ENCODE measurements at regions not wholly inside any gene's neighbourhood (a gene's known extent, or its start where the extent isn't known, plus 50 kb on each side); places are given as distances from the start of the nearest gene placed in this dataset.

DNA sequence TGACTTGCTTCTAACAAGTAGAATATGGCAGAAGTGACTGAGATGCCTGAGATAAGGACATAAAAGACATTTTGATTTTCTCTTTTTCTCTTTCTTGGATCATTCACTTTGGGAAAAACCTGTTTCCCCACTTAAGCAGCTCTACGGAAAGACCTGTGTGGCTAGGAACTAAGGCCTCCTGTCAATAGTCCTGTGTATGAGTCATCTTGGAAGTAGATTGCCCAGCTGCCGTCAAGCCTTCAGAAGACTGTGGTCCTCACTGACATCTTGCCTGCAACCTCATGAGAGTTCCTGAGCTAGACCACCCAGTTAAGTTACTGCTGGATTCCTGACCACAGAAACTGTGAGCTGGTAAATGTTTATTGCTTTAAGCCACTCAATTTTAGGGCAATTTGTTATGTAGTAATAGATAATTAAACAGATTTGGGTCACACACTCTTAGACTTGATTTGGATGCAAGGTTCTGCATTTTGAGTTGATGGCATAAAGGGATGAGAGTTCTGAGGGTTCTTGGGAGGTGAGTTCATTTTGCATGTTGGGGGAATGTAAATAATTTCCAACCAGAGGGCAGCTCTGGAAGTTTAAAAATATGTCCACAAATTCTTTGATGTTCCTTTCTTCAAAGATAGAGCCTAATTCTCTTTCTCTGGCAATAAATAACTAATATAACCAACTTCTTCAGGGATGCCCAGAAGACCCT is 229.2 kb downstream of the SQOR start:
- ATAC-seq (ENCODE audit: low read depth) = no peak
- no peak overlapping the region for H3K14ac ChIP-seq (replicated peaks; ENCODE audit: low read depth, low read length)
- H2BK20ac ChIP-seq (ENCODE audit: low read depth, low read length) = no peak overlapping the region
- H4K5ac ChIP-seq (ENCODE audit: low read depth, low read length) = no peak overlapping the region
- no peak overlapping the region for H3K4me3 ChIP-seq (ENCODE audit: insufficient read depth, low read depth, low read length)
- intact Hi-C loops (cut with micrococcal nuclease) = no loop called here
- H3K56ac ChIP-seq (ENCODE audit: extremely low read depth, insufficient read depth, low read length) = no peak overlapping the region
- no peak overlapping the region for H3K9ac ChIP-seq (ENCODE audit: low read depth, low read length)
- no peaks in the 10 kb centered on the region for H3K4me1 ChIP-seq (ENCODE audit: control insufficient read depth, insufficient read depth, low read length)
- H2AK9ac ChIP-seq (replicated peaks; ENCODE audit: low read depth, low read length, poor library complexity) = no peak overlapping the region
- dilution Hi-C loops (cut with HindIII; ENCODE audit: low sequenced_read_pairs, unreplicated experiment) = no loop called here
- in situ Hi-C loops (cut with MboI; ENCODE audit: low sequenced_read_pairs) = no loop called here
- no peak overlapping the region for H3K27ac ChIP-seq (ENCODE audit: insufficient read depth, low read length)
- no peaks in the 10 kb centered on the region for H3K27me3 ChIP-seq (ENCODE audit: control insufficient read depth, insufficient read depth, low read length)
- H2BK5ac ChIP-seq (ENCODE audit: low read depth, low read length, poor library complexity, severe bottlenecking) = no peak overlapping the region
- H3K9me1 ChIP-seq (ENCODE audit: insufficient read depth, low read length) = no peaks in the 10 kb centered on the region
- H4K20me1 ChIP-seq (ENCODE audit: insufficient read depth, low read length) = no peaks in the 10 kb centered on the region
- no peak overlapping the region for H3K4me2 ChIP-seq (ENCODE audit: low read depth, low read length)
- H2AFZ ChIP-seq (replicated peaks; ENCODE audit: low read length, poor library complexity) = no peak overlapping the region
- no TSS peak for BruUV-seq (replicated peaks)
- no peak for DNase-seq
- no peak overlapping the region for H3K23ac ChIP-seq (ENCODE audit: low read depth, low read length)
- TF ChIP-seq CEBPB (IDR thresholded peaks at IDR 0.05; ENCODE audit: low read depth, low read length) (no peak), POLR2A (IDR thresholded peaks at IDR 0.05; ENCODE audit: low read depth, low read length) (no peak), SMC3 (IDR thresholded peaks at IDR 0.05; ENCODE audit: low read depth, low read length) (no peak), RCOR1 (IDR thresholded peaks at IDR 0.05; ENCODE audit: insufficient replicate concordance, low read length) (no peak), NFE2L2 (IDR thresholded peaks at IDR 0.05; ENCODE audit: low read depth, low read length) (no peak), MXI1 (IDR thresholded peaks at IDR 0.05; ENCODE audit: borderline replicate concordance, low read depth, low read length) (no peak), CHD1 (IDR thresholded peaks at IDR 0.05; ENCODE audit: low read depth, low read length) (no peak), MAZ (IDR thresholded peaks at IDR 0.05; ENCODE audit: borderline replicate concordance, low read depth, low read length) (no peak), BHLHE40 (IDR thresholded peaks at IDR 0.05; ENCODE audit: low read depth, low read length) (no peak), RAD21 (IDR thresholded peaks at IDR 0.05; ENCODE audit: low read length) (no peak)
- TF ChIP-seq, protein P1, sequence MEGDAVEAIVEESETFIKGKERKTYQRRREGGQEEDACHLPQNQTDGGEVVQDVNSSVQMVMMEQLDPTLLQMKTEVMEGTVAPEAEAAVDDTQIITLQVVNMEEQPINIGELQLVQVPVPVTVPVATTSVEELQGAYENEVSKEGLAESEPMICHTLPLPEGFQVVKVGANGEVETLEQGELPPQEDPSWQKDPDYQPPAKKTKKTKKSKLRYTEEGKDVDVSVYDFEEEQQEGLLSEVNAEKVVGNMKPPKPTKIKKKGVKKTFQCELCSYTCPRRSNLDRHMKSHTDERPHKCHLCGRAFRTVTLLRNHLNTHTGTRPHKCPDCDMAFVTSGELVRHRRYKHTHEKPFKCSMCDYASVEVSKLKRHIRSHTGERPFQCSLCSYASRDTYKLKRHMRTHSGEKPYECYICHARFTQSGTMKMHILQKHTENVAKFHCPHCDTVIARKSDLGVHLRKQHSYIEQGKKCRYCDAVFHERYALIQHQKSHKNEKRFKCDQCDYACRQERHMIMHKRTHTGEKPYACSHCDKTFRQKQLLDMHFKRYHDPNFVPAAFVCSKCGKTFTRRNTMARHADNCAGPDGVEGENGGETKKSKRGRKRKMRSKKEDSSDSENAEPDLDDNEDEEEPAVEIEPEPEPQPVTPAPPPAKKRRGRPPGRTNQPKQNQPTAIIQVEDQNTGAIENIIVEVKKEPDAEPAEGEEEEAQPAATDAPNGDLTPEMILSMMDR (conservative IDR thresholded peaks at IDR 0.05; ENCODE audit: low read depth, low read length) = no peak
- TF ChIP-seq, protein P2, sequence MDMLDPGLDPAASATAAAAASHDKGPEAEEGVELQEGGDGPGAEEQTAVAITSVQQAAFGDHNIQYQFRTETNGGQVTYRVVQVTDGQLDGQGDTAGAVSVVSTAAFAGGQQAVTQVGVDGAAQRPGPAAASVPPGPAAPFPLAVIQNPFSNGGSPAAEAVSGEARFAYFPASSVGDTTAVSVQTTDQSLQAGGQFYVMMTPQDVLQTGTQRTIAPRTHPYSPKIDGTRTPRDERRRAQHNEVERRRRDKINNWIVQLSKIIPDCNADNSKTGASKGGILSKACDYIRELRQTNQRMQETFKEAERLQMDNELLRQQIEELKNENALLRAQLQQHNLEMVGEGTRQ (IDR thresholded peaks at IDR 0.05; ENCODE audit: low read depth, low read length) = no peak
- TF ChIP-seq, protein P3, sequence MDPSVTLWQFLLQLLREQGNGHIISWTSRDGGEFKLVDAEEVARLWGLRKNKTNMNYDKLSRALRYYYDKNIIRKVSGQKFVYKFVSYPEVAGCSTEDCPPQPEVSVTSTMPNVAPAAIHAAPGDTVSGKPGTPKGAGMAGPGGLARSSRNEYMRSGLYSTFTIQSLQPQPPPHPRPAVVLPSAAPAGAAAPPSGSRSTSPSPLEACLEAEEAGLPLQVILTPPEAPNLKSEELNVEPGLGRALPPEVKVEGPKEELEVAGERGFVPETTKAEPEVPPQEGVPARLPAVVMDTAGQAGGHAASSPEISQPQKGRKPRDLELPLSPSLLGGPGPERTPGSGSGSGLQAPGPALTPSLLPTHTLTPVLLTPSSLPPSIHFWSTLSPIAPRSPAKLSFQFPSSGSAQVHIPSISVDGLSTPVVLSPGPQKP (IDR thresholded peaks at IDR 0.05; ENCODE audit: borderline replicate concordance, low read depth, low read length) = no peak
- H3K36me3 ChIP-seq (ENCODE audit: control insufficient read depth, insufficient read depth, low read length) = no peaks in the 10 kb centered on the region
- ChIA-PET POLR2A (ENCODE audit: unreplicated experiment) (no interaction called here), CTCF (no interaction called here)
- H3K9me3 ChIP-seq (ENCODE audit: control insufficient read depth, insufficient read depth, low read length) = peaks cover 3% of the 10 kb centered on the region; the same call in 1 of the 2 replicates
- whole genome bisulfite sequencing, 2 experiments (ENCODE audit: extremely low coverage in 2 of 2, insufficient read length in 1 of 2) = 80% methylated on average over 1 of the region's 2 CpGs; no CpG with 5 or more reads in 1 of the 2 experiments
- no peak overlapping the region for H3K18ac ChIP-seq (ENCODE audit: low read depth, low read length)
- H4K91ac ChIP-seq (ENCODE audit: insufficient read depth, low read depth, low read length) = no peak overlapping the region
- no peaks in the 10 kb centered on the region for H3K79me1 ChIP-seq (ENCODE audit: low read depth in 1 of 2, low read length in 2 of 2)
- no peak overlapping the region for H4K8ac ChIP-seq (ENCODE audit: low read depth in 2 of 2, low read length in 2 of 2)
- H3K4ac ChIP-seq (ENCODE audit: low read depth, low read length) = no peak overlapping the region
- H2BK120ac ChIP-seq (ENCODE audit: low read depth, low read length) = no peak overlapping the region
- H2AK5ac ChIP-seq (ENCODE audit: low read depth, low read length) = no peak overlapping the region
- H2BK15ac ChIP-seq (ENCODE audit: low read depth, low read length) = no peak overlapping the region

All from IMR-90 (cell line).